Body of pancreas (tissue), 4 donors: ENCODE measurements at regions not wholly inside any gene's neighbourhood (a gene's known extent, or its start where the extent isn't known, plus 50 kb on each side); places are given as distances from the start of the nearest gene placed in this dataset.
A peak's percentile ranks its signal among the peaks of the same experiment; 100 is the strongest.

ENCODE experiments used
- ATAC-seq: fragments of 150-250 bp; one replicate; pipeline ENCODE4 v1.9.1; 2016
- DNase-seq, 4 donors: peaks; one replicate each; pipeline ENCODE4 v3.0.0-alpha.2; 2019
- H3K27ac ChIP-seq, 4 donors: fragments of 200-600 bp; sonication (generic); 1 replicate in 3 of 4; 2 replicates in 1 of 4; pipeline versions ENCODE4 v1.5.1 to v1.6.1; 2016 to 2019; ENCODE audit warnings: mild to moderate bottlenecking in 1 of 4, mixed read lengths in 1 of 4, moderate library complexity in 1 of 4
- H3K27me3 ChIP-seq, 2 donors: fragments of 200-600 bp; sonication (generic); one replicate each; pipeline ENCODE4 v1.6.0; 2016; ENCODE audit warnings: mild to moderate bottlenecking in 1 of 2
- H3K36me3 ChIP-seq, 2 donors: fragments of 200-600 bp; sonication (generic); replicated peaks in 1 of 2; 2 replicates each; pipeline ENCODE4 v1.5.1; 2016; ENCODE audit warnings: low read depth in 2 of 2; ENCODE audit not compliant: insufficient read depth in 1 of 2
- H3K4me1 ChIP-seq: fragments of 200-600 bp; sonication (generic); one replicate; pipeline ENCODE4 v1.6.0; 2016
- H3K4me3 ChIP-seq, 2 donors: fragments of 200-600 bp; sonication (generic); 1 replicate in 1 of 2; 2 replicates in 1 of 2; pipeline ENCODE4 v1.5.1; 2016 to 2019
- H3K9me3 ChIP-seq, 3 donors: fragments of 200-600 bp; sonication (generic); 1 replicate in 2 of 3; 2 replicates in 1 of 3; pipeline ENCODE4 v1.5.1; 2016
- POLR2A ChIP-seq, 3 donors: fragments of 450-650 bp; IDR thresholded peaks; one replicate each; pipeline ENCODE4 v1.6.1; 2016; ENCODE audit warnings: antibody characterized with exemption in 3 of 3, mild to moderate bottlenecking in 2 of 3
- WGBS, 2 donors: methylation state at CpG; one replicate each; pipeline ENCODE4 v1.1.5; 2017; 5-methylcytosine and 5-hydroxymethylcytosine counted together
- intact Hi-C: fragments of 100-400 bp; cut with DNase I; formaldehyde crosslinking; loops from one replicate; pipeline ENCODE4 v1.15.1; 2023
- TF ChIP-seq, protein P1 (sequence below), 7 experiments: fragments of 450-650 bp in 4 of 7; fragments of 200-600 bp in 3 of 7; sonication (generic) in 3 of 7; IDR thresholded peaks; one replicate each; pipeline ENCODE4 v1.5.1; 2016 to 2019; ENCODE audit warnings: antibody characterized with exemption in 7 of 7

DNA sequence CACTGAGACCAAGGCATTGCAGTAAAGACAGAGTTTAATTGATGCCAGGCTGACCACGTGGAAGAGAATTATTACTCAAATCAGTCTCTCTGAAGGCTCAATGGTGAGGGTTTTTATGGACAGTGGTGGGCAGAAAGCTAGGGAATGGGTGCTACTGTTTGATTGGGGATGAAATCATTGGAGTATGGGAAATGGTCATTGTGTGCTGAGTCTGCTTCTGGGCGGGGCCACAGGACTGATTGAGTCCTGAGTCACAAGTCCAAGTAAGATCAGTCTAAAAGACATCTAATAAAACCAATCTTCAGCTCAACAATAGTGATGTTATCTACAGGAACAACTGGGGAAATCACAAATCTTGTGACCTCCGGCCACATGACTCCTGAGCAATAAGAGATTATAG is 868.4 kb downstream of the SORCS3 start:
- Histone ChIP-seq H3K27me3 (no peaks in the 10 kb centered on the region), H3K27ac (no peak overlapping the region), H3K36me3 (no peaks in the 10 kb centered on the region), H3K9me3 (no peaks in the 10 kb centered on the region), H3K4me1 (no peaks in the 10 kb centered on the region), H3K4me3 (no peak overlapping the region)
- no peak for DNase-seq
- TF ChIP-seq POLR2A (IDR thresholded peaks at IDR 0.05): no peak
- TF ChIP-seq, protein P1, sequence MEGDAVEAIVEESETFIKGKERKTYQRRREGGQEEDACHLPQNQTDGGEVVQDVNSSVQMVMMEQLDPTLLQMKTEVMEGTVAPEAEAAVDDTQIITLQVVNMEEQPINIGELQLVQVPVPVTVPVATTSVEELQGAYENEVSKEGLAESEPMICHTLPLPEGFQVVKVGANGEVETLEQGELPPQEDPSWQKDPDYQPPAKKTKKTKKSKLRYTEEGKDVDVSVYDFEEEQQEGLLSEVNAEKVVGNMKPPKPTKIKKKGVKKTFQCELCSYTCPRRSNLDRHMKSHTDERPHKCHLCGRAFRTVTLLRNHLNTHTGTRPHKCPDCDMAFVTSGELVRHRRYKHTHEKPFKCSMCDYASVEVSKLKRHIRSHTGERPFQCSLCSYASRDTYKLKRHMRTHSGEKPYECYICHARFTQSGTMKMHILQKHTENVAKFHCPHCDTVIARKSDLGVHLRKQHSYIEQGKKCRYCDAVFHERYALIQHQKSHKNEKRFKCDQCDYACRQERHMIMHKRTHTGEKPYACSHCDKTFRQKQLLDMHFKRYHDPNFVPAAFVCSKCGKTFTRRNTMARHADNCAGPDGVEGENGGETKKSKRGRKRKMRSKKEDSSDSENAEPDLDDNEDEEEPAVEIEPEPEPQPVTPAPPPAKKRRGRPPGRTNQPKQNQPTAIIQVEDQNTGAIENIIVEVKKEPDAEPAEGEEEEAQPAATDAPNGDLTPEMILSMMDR (IDR thresholded peaks at IDR 0.05): no peak
- 76 to 78% methylated on average over 3 of the region's 3 CpGs for whole genome bisulfite sequencing, 2 donors
- no peak for ATAC-seq
- intact Hi-C loops: no loop called here

DNA sequence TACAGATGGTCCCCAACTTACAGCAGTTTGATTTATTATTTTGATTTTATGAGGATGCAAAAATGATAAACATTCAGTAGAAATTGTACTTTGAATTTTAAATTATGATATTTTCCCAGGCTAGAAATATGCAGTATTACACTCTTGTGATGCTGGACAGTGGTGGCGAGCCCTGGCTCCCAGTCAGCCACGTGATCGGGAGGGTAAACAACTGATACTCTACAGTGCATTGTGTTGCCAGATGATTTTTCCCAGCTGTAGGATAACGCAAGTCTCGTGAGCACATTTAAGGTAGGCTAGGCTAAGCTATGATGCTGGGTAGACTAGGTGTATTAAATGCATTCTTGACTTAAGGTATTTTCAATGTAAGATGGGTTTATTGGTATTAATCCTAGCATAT is 865.2 kb downstream of the SORCS3 start:
- peak; percentile 68 for ATAC-seq
- no peak overlapping the region for H3K27ac ChIP-seq
- intact Hi-C loops: no loop called here
- DNase-seq: peak; percentile 13 to 48 (median 22)
- no peaks in the 10 kb centered on the region for H3K27me3 ChIP-seq
- no peaks in the 10 kb centered on the region for H3K36me3 ChIP-seq
- 17 to 19% methylated on average over 5 of the region's 5 CpGs for WGBS, 2 donors
- H3K4me1 ChIP-seq: no peaks in the 10 kb centered on the region
- TF ChIP-seq, protein P1 (IDR thresholded peaks at IDR 0.05): no peak
- TF ChIP-seq POLR2A (IDR thresholded peaks at IDR 0.05): no peak
- no peaks in the 10 kb centered on the region for H3K9me3 ChIP-seq
- no peak overlapping the region for H3K4me3 ChIP-seq

DNA sequence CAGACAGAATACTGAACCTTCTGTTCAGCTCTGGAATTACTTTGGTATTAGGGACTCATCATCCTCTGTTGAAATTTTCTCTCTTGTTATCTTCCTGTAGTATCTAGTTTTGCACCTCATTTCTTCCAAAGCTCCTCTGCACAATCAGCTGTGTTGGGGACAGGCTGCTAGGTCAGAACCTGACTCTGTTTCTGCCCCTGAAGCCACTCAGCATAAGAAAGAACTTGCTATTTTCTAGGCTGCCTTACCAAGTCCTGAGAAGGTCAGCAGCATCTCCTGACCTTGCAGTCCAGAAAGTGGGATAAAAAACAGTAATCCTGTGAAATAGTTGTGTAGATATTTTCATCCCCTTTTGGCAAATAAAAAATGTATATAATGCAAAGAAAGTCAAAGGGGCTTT is 862.6 kb downstream of the SORCS3 start:
- H3K27ac ChIP-seq: no peak overlapping the region
- H3K27me3 ChIP-seq: no peaks in the 10 kb centered on the region
- H3K36me3 ChIP-seq: no peaks in the 10 kb centered on the region
- intact Hi-C loops: no loop called here
- TF ChIP-seq, protein P1 (IDR thresholded peaks at IDR 0.05): no peak
- TF ChIP-seq POLR2A (IDR thresholded peaks at IDR 0.05): no peak
- H3K4me3 ChIP-seq: no peak overlapping the region
- DNase-seq (no peak), ATAC-seq (no peak)
- H3K9me3 ChIP-seq: no peaks in the 10 kb centered on the region
- no peaks in the 10 kb centered on the region for H3K4me1 ChIP-seq

DNA sequence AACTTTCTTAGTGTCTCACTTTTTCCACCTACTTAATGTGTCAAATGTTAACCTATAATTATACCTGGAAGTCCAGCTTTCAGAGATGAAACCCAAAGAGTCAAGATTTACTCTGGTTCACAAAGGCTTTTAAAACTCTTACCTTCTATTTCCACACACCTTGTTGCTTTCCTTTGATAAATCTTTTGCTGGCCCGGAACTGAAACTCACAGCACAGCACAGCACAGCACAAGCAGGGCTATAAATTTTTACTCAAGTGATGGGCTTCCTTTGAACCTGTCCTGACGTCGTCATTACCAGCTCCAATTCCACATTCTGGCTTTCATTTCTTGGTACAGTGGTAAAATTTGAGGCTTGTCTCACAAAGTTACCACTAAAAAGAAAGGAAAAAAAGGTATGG is 861.0 kb downstream of the SORCS3 start:
- no peaks in the 10 kb centered on the region for H3K4me1 ChIP-seq
- 72 to 85% methylated on average over 3 of the region's 3 CpGs for WGBS, 2 donors
- no peaks in the 10 kb centered on the region for H3K27me3 ChIP-seq
- DNase-seq (no peak), ATAC-seq (no peak)
- no peak for TF ChIP-seq POLR2A (IDR thresholded peaks at IDR 0.05)
- TF ChIP-seq, protein P1 (IDR thresholded peaks at IDR 0.05): no peak
- no peak overlapping the region for H3K27ac ChIP-seq
- no peaks in the 10 kb centered on the region for H3K9me3 ChIP-seq
- intact Hi-C loops: no loop called here
- no peaks in the 10 kb centered on the region for H3K36me3 ChIP-seq
- H3K4me3 ChIP-seq: no peak overlapping the region

DNA sequence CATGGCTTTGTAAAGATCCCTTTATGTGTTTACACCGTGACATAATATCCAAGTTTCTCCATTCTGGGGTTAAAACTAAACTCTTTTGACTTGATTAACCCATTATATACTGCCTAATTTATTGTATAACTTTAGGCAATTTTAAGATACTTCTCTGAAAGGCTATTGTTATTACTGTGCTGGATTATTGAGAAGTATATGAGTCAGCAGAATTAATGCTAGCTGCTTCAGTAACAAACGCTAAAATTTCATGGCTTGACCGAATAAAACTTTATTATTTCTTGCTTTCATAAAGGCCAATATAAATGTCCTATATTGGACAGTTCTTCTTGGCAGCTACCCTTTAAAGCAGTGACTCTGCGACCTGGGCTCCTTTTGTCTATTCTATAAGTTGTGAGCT is 853.9 kb downstream of the SORCS3 start:
- ATAC-seq (no peak), DNase-seq (no peak)
- no peaks in the 10 kb centered on the region for H3K9me3 ChIP-seq
- no peaks in the 10 kb centered on the region for H3K4me1 ChIP-seq
- no peak overlapping the region for H3K27ac ChIP-seq
- no peaks in the 10 kb centered on the region for H3K36me3 ChIP-seq
- intact Hi-C loops: no loop called here
- no peak for TF ChIP-seq POLR2A (IDR thresholded peaks at IDR 0.05)
- TF ChIP-seq, protein P1 (IDR thresholded peaks at IDR 0.05): no peak
- no peak overlapping the region for H3K4me3 ChIP-seq
- H3K27me3 ChIP-seq: no peaks in the 10 kb centered on the region
- WGBS, 2 donors: 81 to 87% methylated on average over 4 of the region's 4 CpGs
